ENCODE measurements at regions not wholly inside any gene's neighbourhood (a gene's known extent, or its start where the extent isn't known, plus 50 kb on each side); places are given as distances from the start of the nearest gene placed in this dataset.

- H3K4me3 ChIP-seq (ENCODE audit: low read depth, low read length): no peak overlapping the region
- in situ Hi-C loops (cut with HindIII; ENCODE audit: low sequenced_read_pairs): no loop called here
- no peak for DNase-seq (ENCODE audit: low read depth)
- TF ChIP-seq CTCF (IDR thresholded peaks at IDR 0.05; ENCODE audit: low read depth, low read length, missing control alignments): no peak
Observed at GRCh38 chr4:27239641-27240040, 379.0 kb downstream of the STIM2 start.

GRCh38 chr4:27242217-27242616 is 381.6 kb downstream of the STIM2 start:
- TF ChIP-seq CTCF (IDR thresholded peaks at IDR 0.05; ENCODE audit: low read depth, low read length, missing control alignments): no peak
- H3K4me3 ChIP-seq (ENCODE audit: low read depth, low read length): no peak overlapping the region
- in situ Hi-C loops (cut with HindIII; ENCODE audit: low sequenced_read_pairs): no loop called here
- no peak for DNase-seq (ENCODE audit: low read depth)

GRCh38 chr4:27245216-27245615 is 384.6 kb downstream of the STIM2 start:
- in situ Hi-C loops (cut with HindIII; ENCODE audit: low sequenced_read_pairs): no loop called here
- no peak for DNase-seq (ENCODE audit: low read depth)
- no peak for TF ChIP-seq CTCF (IDR thresholded peaks at IDR 0.05; ENCODE audit: low read depth, low read length, missing control alignments)
- H3K4me3 ChIP-seq (ENCODE audit: low read depth, low read length): no peak overlapping the region

- no peak overlapping the region for H3K4me3 ChIP-seq (ENCODE audit: low read depth, low read length)
- DNase-seq (ENCODE audit: low read depth): no peak
- in situ Hi-C loops (cut with HindIII; ENCODE audit: low sequenced_read_pairs): no loop called here
- no peak for TF ChIP-seq CTCF (IDR thresholded peaks at IDR 0.05; ENCODE audit: low read depth, low read length, missing control alignments)
Observed at GRCh38 chr4:27248829-27249228, 388.2 kb downstream of the STIM2 start.

- in situ Hi-C loops (cut with HindIII; ENCODE audit: low sequenced_read_pairs): no loop called here
- TF ChIP-seq CTCF (IDR thresholded peaks at IDR 0.05; ENCODE audit: low read depth, low read length, missing control alignments): no peak
- DNase-seq (ENCODE audit: low read depth): no peak
- no peak overlapping the region for H3K4me3 ChIP-seq (ENCODE audit: low read depth, low read length)
Observed at GRCh38 chr4:27251771-27252170, 391.1 kb downstream of the STIM2 start.

- H3K4me3 ChIP-seq (ENCODE audit: low read depth, low read length): no peak overlapping the region
- DNase-seq (ENCODE audit: low read depth): no peak
- no peak for TF ChIP-seq CTCF (IDR thresholded peaks at IDR 0.05; ENCODE audit: low read depth, low read length, missing control alignments)
- in situ Hi-C loops (cut with HindIII; ENCODE audit: low sequenced_read_pairs): no loop called here
Observed at GRCh38 chr4:27267339-27267969, 406.8 kb downstream of the STIM2 start.

Data from astrocyte of the cerebellum (primary cell).